ENCODE measurements at regions not wholly inside any gene's neighbourhood (a gene's known extent, or its start where the extent isn't known, plus 50 kb on each side); places are given as distances from the start of the nearest gene placed in this dataset.
"Not testable (repeated sequence)": the region's sequence is repeated elsewhere in the genome, so short reads cannot be mapped to it uniquely, and the experiment has no call there.

GRCh38 chr15:95152741-95153140, 921.4 kb downstream of the MCTP2 start:
- DNase-seq = no peak

- not testable (repeated sequence) for DNase-seq
Observed at GRCh38 chr15:95153201-95153600, 921.8 kb downstream of the MCTP2 start.

- DNase-seq = no peak
Observed at GRCh38 chr15:95160316-95160715, 929.0 kb downstream of the MCTP2 start.

GRCh38 chr15:95162069-95162468, 930.7 kb downstream of the MCTP2 start:
- DNase-seq = no peak

- no peak for DNase-seq
Observed at GRCh38 chr15:95162531-95162930, 931.2 kb downstream of the MCTP2 start.

- no peak for DNase-seq
Observed at GRCh38 chr15:95162967-95163531, 931.7 kb downstream of the MCTP2 start.

- DNase-seq = no peak
Observed at GRCh38 chr15:95168152-95168551, 936.8 kb downstream of the MCTP2 start.

- DNase-seq = no peak
Observed at GRCh38 chr15:95168951-95169431, 937.6 kb downstream of the MCTP2 start.

GRCh38 chr15:95169541-95170459, 938.4 kb downstream of the MCTP2 start:
- DNase-seq = no peak

- no peak for DNase-seq
Observed at GRCh38 chr15:95170561-95171380, 939.4 kb downstream of the MCTP2 start.

GRCh38 chr15:95171564-95171963, 940.2 kb downstream of the MCTP2 start:
- no peak for DNase-seq

- no peak for DNase-seq
Observed at GRCh38 chr15:95174301-95175259, 943.2 kb downstream of the MCTP2 start.

- DNase-seq = no peak
Observed at GRCh38 chr15:95175914-95176658, 944.7 kb downstream of the MCTP2 start.

GRCh38 chr15:95176794-95177577, 945.6 kb downstream of the MCTP2 start:
- no peak for DNase-seq

- no peak for DNase-seq
Observed at GRCh38 chr15:95180530-95180929, 949.2 kb downstream of the MCTP2 start.

- no peak for DNase-seq
Observed at GRCh38 chr15:95182091-95182490, 950.7 kb downstream of the MCTP2 start.

GRCh38 chr15:95192923-95193322, 961.6 kb downstream of the MCTP2 start:
- no peak for DNase-seq

- no peak for DNase-seq
Observed at GRCh38 chr15:95194746-95195145, 963.4 kb downstream of the MCTP2 start.

GRCh38 chr15:95196176-95196915, 965.0 kb downstream of the MCTP2 start:
- DNase-seq = no peak

All from inflammatory macrophage treated with lipopolysaccharide for 4 hours (primary cell).